OCI-LY1 (cell line): ENCODE measurements at regions not wholly inside any gene's neighbourhood (a gene's known extent, or its start where the extent isn't known, plus 50 kb on each side); places are given as distances from the start of the nearest gene placed in this dataset.

Experiments used
- H2AFZ ChIP-seq: fragments of 200-600 bp; sonication (generic), shearing (Covaris generic); 2 replicates; pipeline ENCODE4 v1.6.0; 2014; ENCODE audit warnings: antibody characterized with exemption, mild to moderate bottlenecking, low read length
- H3F3A ChIP-seq: fragments of 200-600 bp; sonication (generic), shearing (Covaris generic); 2 replicates; pipeline ENCODE4 v1.6.0; 2014; ENCODE audit warnings: mild to moderate bottlenecking, antibody characterized with exemption, low read length, moderate library complexity; ENCODE audit not compliant: insufficient read depth
- H3K27ac ChIP-seq: fragments of 200-600 bp; sonication (generic); 2 replicates; pipeline ENCODE4 v1.5.1; 2014; ENCODE audit warnings: low read length, mixed run types, mild to moderate bottlenecking, low read depth; ENCODE audit not compliant: poor library complexity, severe bottlenecking
- H3K27me3 ChIP-seq: fragments of 200-600 bp; sonication (generic); 2 replicates; pipeline ENCODE4 v1.6.0; 2014; ENCODE audit warnings: antibody characterized with exemption, mild to moderate bottlenecking, low read length, moderate library complexity; ENCODE audit not compliant: insufficient read depth
- H3K36me3 ChIP-seq: fragments of 200-600 bp; sonication (generic); 2 replicates; pipeline ENCODE4 v1.6.1; 2014; ENCODE audit warnings: mild to moderate bottlenecking, antibody characterized with exemption, low read length, moderate library complexity, mixed read lengths; ENCODE audit not compliant: insufficient read depth
- H3K4me1 ChIP-seq: fragments of 200-600 bp; sonication (generic); 2 replicates; pipeline ENCODE4 v1.5.1; 2014; ENCODE audit warnings: mild to moderate bottlenecking, low read length, moderate library complexity; ENCODE audit not compliant: insufficient read depth, severe bottlenecking
- H3K4me2 ChIP-seq: fragments of 200-600 bp; sonication (generic), shearing (Covaris generic); 2 replicates; pipeline ENCODE4 v1.6.1; 2014; ENCODE audit warnings: low read length
- H3K4me3 ChIP-seq: fragments of 200-600 bp; sonication (generic); 2 replicates; pipeline ENCODE4 v1.5.1; 2014; ENCODE audit warnings: low read length, low read depth, mild to moderate bottlenecking, mixed read lengths; ENCODE audit not compliant: poor library complexity, severe bottlenecking
- H3K79me2 ChIP-seq: fragments of 200-600 bp; shearing (Covaris generic); 2 replicates; pipeline ENCODE4 v1.6.1; 2016; ENCODE audit warnings: mixed run types, low read length, mixed read lengths; ENCODE audit not compliant: insufficient read depth
- H3K9ac ChIP-seq: fragments of 200-600 bp; sonication (generic), shearing (Covaris generic); 2 replicates; pipeline ENCODE4 v1.6.1; 2014; ENCODE audit warnings: mild to moderate bottlenecking, low read length, mixed read lengths
- H3K9me2 ChIP-seq: fragments of 200-600 bp; sonication (generic), shearing (Covaris generic); 2 replicates; pipeline ENCODE4 v1.6.1; 2014; ENCODE audit warnings: low read depth, mild to moderate bottlenecking, low read length, mixed read lengths
- H3K9me3 ChIP-seq: fragments of 200-600 bp; shearing (Covaris generic); 2 replicates; pipeline ENCODE4 v1.6.1; 2014; ENCODE audit warnings: low read length, mixed read lengths
- H4K20me1 ChIP-seq: fragments of 200-600 bp; sonication (generic), shearing (Covaris generic); 2 replicates; pipeline ENCODE4 v1.6.0; 2016; ENCODE audit warnings: mild to moderate bottlenecking, low read length; ENCODE audit not compliant: insufficient read depth
- EZH2 ChIP-seq: fragments of 200-600 bp; sonication (generic), shearing (Covaris generic); IDR thresholded peaks from 2 replicates; pipeline ENCODE4 v1.8.0; 2017; ENCODE audit warnings: borderline replicate concordance, mixed run types, mild to moderate bottlenecking, antibody characterized with exemption, low read length, moderate library complexity, mixed read lengths
- TF ChIP-seq, protein P1 (sequence below): fragments of 200-600 bp; sonication (generic), shearing (Covaris generic); IDR thresholded peaks from 2 replicates; pipeline ENCODE4 v1.5.1; 2017; ENCODE audit warnings: mild to moderate bottlenecking, antibody characterized with exemption, low read length, moderate library complexity, mixed read lengths

DNA sequence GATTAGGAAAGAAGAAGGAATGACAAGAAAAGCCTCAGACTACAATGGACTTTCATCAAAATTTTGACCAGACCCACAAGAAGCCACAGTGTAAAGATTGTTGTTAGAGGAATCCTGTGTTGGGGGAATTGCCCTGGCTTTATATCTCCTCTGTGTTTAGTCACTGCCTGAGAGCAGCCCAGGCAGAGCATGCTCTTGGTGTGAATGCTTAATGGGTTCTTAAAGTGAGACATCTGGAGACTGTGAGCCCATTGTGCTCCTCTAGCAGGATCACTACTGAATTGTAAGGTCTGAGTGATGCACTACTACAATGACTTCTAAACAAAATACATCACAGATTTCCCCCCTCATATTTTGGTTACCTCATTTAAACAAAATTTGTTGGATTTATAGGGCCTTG lies 1860.5 kb upstream of the ADGRL3 start:
- no peak overlapping the region for H3K27ac ChIP-seq
- H3K79me2 ChIP-seq = no peaks in the 10 kb centered on the region
- no peaks in the 10 kb centered on the region for H4K20me1 ChIP-seq
- H3K27me3 ChIP-seq = no peaks in the 10 kb centered on the region
- TF ChIP-seq, protein P1, sequence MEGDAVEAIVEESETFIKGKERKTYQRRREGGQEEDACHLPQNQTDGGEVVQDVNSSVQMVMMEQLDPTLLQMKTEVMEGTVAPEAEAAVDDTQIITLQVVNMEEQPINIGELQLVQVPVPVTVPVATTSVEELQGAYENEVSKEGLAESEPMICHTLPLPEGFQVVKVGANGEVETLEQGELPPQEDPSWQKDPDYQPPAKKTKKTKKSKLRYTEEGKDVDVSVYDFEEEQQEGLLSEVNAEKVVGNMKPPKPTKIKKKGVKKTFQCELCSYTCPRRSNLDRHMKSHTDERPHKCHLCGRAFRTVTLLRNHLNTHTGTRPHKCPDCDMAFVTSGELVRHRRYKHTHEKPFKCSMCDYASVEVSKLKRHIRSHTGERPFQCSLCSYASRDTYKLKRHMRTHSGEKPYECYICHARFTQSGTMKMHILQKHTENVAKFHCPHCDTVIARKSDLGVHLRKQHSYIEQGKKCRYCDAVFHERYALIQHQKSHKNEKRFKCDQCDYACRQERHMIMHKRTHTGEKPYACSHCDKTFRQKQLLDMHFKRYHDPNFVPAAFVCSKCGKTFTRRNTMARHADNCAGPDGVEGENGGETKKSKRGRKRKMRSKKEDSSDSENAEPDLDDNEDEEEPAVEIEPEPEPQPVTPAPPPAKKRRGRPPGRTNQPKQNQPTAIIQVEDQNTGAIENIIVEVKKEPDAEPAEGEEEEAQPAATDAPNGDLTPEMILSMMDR = no peak
- TF ChIP-seq EZH2 = no peak
- no peak overlapping the region for H3K4me2 ChIP-seq
- H3K9me3 ChIP-seq = no peaks in the 10 kb centered on the region
- no peaks in the 10 kb centered on the region for H3K9me2 ChIP-seq
- H3F3A ChIP-seq = no peaks in the 10 kb centered on the region
- H3K36me3 ChIP-seq = no peaks in the 10 kb centered on the region
- H2AFZ ChIP-seq = no peak overlapping the region
- no peaks in the 10 kb centered on the region for H3K4me1 ChIP-seq
- no peak overlapping the region for H3K9ac ChIP-seq
- H3K4me3 ChIP-seq = no peak overlapping the region

DNA sequence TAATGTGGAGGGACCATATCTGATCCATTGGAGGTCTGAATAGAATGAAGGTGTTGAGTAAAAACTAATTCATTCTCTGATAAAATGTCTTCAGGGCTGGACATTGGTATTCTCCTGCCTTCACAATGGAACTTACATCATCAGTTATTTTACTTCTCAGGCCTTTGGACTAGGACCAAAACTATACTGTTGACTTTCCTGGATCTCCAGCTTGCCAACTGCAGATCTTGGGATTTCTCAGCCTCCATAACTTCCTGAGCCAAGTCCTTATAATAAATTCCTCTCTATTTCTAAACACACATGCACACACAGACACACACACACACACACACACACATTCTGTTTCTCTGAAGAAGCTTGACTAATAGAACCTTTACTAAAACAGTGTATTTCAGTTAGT lies 1858.6 kb upstream of the ADGRL3 start:
- no peaks in the 10 kb centered on the region for H3K36me3 ChIP-seq

DNA sequence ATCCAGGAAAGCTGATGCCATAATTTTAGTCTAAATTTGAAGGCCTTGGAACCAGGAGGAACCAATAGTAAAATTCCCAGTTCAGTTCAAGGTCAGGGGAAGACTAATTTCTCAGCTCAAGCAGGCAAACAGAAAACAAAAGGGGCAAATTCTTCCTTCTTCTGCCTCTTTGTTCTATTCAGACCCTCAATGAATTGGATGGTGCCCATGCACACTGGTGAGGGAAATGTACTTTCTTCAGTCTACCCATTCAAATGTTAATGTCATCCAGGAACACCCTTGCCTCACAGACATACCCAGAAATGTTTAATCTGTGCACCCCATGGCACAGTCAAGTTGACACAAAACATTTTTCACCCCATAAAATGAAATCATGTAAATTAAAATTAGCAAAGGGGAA lies 1851.2 kb upstream of the ADGRL3 start:
- Histone ChIP-seq H3K9me3 (no peaks in the 10 kb centered on the region), H3K4me1 (no peaks in the 10 kb centered on the region), H3K27ac (no peak overlapping the region), H3F3A (no peaks in the 10 kb centered on the region), H3K36me3 (no peaks in the 10 kb centered on the region), H3K9ac (no peak overlapping the region), H3K27me3 (no peaks in the 10 kb centered on the region), H2AFZ (no peak overlapping the region), H3K9me2 (no peaks in the 10 kb centered on the region), H3K4me2 (no peak overlapping the region), H3K79me2 (no peaks in the 10 kb centered on the region), H3K4me3 (no peak overlapping the region), H4K20me1 (no peaks in the 10 kb centered on the region)
- TF ChIP-seq, protein P1 = no peak
- TF ChIP-seq EZH2 = no peak

More for the DNA sequence above, 1858.6 kb upstream of the ADGRL3 start:
- Histone ChIP-seq H3K27ac (no peak overlapping the region), H3K27me3 (no peaks in the 10 kb centered on the region), H3F3A (no peaks in the 10 kb centered on the region), H3K4me2 (no peak overlapping the region), H2AFZ (no peak overlapping the region), H3K9me3 (no peaks in the 10 kb centered on the region), H3K79me2 (no peaks in the 10 kb centered on the region), H3K4me3 (no peak overlapping the region), H3K4me1 (no peaks in the 10 kb centered on the region), H4K20me1 (no peaks in the 10 kb centered on the region), H3K9ac (no peak overlapping the region), H3K9me2 (no peaks in the 10 kb centered on the region)
- TF ChIP-seq, protein P1 = no peak
- no peak for TF ChIP-seq EZH2
